IPS-15b (cell line): ENCODE measurements at regions not wholly inside any gene's neighbourhood (a gene's known extent, or its start where the extent isn't known, plus 50 kb on each side); places are given as distances from the start of the nearest gene placed in this dataset.

Experiments
- H3K27me3 ChIP-seq: one replicate; pipeline ENCODE4 v1.6.1; 2013; ENCODE audit warnings: low read length; ENCODE audit not compliant: control insufficient read depth, insufficient read depth
- H3K36me3 ChIP-seq: one replicate; pipeline ENCODE4 v1.6.1; 2013; ENCODE audit warnings: low read length; ENCODE audit not compliant: control insufficient read depth, insufficient read depth
- H3K4me1 ChIP-seq: one replicate; pipeline ENCODE4 v1.6.1; 2013; ENCODE audit warnings: mild to moderate bottlenecking, low read length; ENCODE audit not compliant: control insufficient read depth, insufficient read depth
- H3K4me3 ChIP-seq: one replicate; pipeline ENCODE4 v1.5.1; 2013; ENCODE audit warnings: low read depth, low read length
- H3K9ac ChIP-seq: one replicate; pipeline ENCODE4 v1.6.1; 2013; ENCODE audit warnings: low read depth, mild to moderate bottlenecking, low read length
- H3K9me3 ChIP-seq: one replicate; pipeline ENCODE4 v1.6.1; 2013; ENCODE audit warnings: mild to moderate bottlenecking, low read length; ENCODE audit not compliant: control insufficient read depth, insufficient read depth

- Histone ChIP-seq H3K27me3 (no peaks in the 10 kb centered on the region), H3K4me3 (no peak overlapping the region), H3K9me3 (no peaks in the 10 kb centered on the region), H3K9ac (no peak overlapping the region), H3K36me3 (no peaks in the 10 kb centered on the region), H3K4me1 (no peaks in the 10 kb centered on the region)
Observed at GRCh38 chr2:21356086-21356856, 232.5 kb downstream of the TDRD15 start.

GRCh38 chr2:21356857-21357255 lies 233.1 kb downstream of the TDRD15 start:
- Histone ChIP-seq H3K4me3 (no peak overlapping the region), H3K9ac (no peak overlapping the region), H3K4me1 (no peaks in the 10 kb centered on the region), H3K9me3 (no peaks in the 10 kb centered on the region), H3K27me3 (no peaks in the 10 kb centered on the region), H3K36me3 (no peaks in the 10 kb centered on the region)

GRCh38 chr2:21358976-21359375 lies 235.2 kb downstream of the TDRD15 start:
- Histone ChIP-seq H3K4me1 (no peaks in the 10 kb centered on the region), H3K4me3 (no peak overlapping the region), H3K27me3 (no peaks in the 10 kb centered on the region), H3K9ac (no peak overlapping the region), H3K9me3 (no peaks in the 10 kb centered on the region), H3K36me3 (no peaks in the 10 kb centered on the region)

- Histone ChIP-seq H3K36me3 (no peaks in the 10 kb centered on the region), H3K9me3 (no peaks in the 10 kb centered on the region), H3K27me3 (no peaks in the 10 kb centered on the region), H3K9ac (no peak overlapping the region), H3K4me3 (no peak overlapping the region), H3K4me1 (no peaks in the 10 kb centered on the region)
Observed at GRCh38 chr2:21361384-21361783, 237.6 kb downstream of the TDRD15 start.

GRCh38 chr2:21361957-21362486 lies 238.3 kb downstream of the TDRD15 start:
- H3K9ac ChIP-seq = no peak overlapping the region
- no peak overlapping the region for H3K4me3 ChIP-seq
- no peaks in the 10 kb centered on the region for H3K27me3 ChIP-seq
- H3K4me1 ChIP-seq = no peaks in the 10 kb centered on the region
- no peaks in the 10 kb centered on the region for H3K36me3 ChIP-seq
- H3K9me3 ChIP-seq = no peaks in the 10 kb centered on the region

GRCh38 chr2:21363364-21363763 lies 239.6 kb downstream of the TDRD15 start:
- H3K27me3 ChIP-seq = no peaks in the 10 kb centered on the region
- H3K9ac ChIP-seq = no peak overlapping the region
- no peaks in the 10 kb centered on the region for H3K36me3 ChIP-seq
- H3K4me3 ChIP-seq = no peak overlapping the region
- no peaks in the 10 kb centered on the region for H3K9me3 ChIP-seq
- no peaks in the 10 kb centered on the region for H3K4me1 ChIP-seq

GRCh38 chr2:21367421-21367820 lies 243.7 kb downstream of the TDRD15 start:
- Histone ChIP-seq H3K36me3 (no peaks in the 10 kb centered on the region), H3K4me3 (no peak overlapping the region), H3K27me3 (no peaks in the 10 kb centered on the region), H3K4me1 (no peaks in the 10 kb centered on the region), H3K9ac (no peak overlapping the region), H3K9me3 (no peaks in the 10 kb centered on the region)

GRCh38 chr2:21369787-21370186 lies 246.0 kb downstream of the TDRD15 start:
- no peak overlapping the region for H3K4me3 ChIP-seq
- H3K27me3 ChIP-seq = no peaks in the 10 kb centered on the region
- no peaks in the 10 kb centered on the region for H3K36me3 ChIP-seq
- no peak overlapping the region for H3K9ac ChIP-seq
- no peaks in the 10 kb centered on the region for H3K9me3 ChIP-seq
- H3K4me1 ChIP-seq = no peaks in the 10 kb centered on the region

GRCh38 chr2:21371499-21372003 lies 247.8 kb downstream of the TDRD15 start:
- no peaks in the 10 kb centered on the region for H3K4me1 ChIP-seq
- no peak overlapping the region for H3K9ac ChIP-seq
- H3K9me3 ChIP-seq = no peaks in the 10 kb centered on the region
- H3K36me3 ChIP-seq = no peaks in the 10 kb centered on the region
- H3K4me3 ChIP-seq = no peak overlapping the region
- no peaks in the 10 kb centered on the region for H3K27me3 ChIP-seq

GRCh38 chr2:21372654-21373053 lies 248.9 kb downstream of the TDRD15 start:
- Histone ChIP-seq H3K27me3 (no peaks in the 10 kb centered on the region), H3K4me1 (no peaks in the 10 kb centered on the region), H3K9ac (no peak overlapping the region), H3K36me3 (no peaks in the 10 kb centered on the region), H3K4me3 (no peak overlapping the region), H3K9me3 (no peaks in the 10 kb centered on the region)

- Histone ChIP-seq H3K36me3 (no peaks in the 10 kb centered on the region), H3K27me3 (no peaks in the 10 kb centered on the region), H3K9ac (no peak overlapping the region), H3K4me1 (no peaks in the 10 kb centered on the region), H3K9me3 (no peaks in the 10 kb centered on the region), H3K4me3 (no peak overlapping the region)
Observed at GRCh38 chr2:21376864-21377263, 253.1 kb downstream of the TDRD15 start.

- H3K4me1 ChIP-seq = no peaks in the 10 kb centered on the region
- H3K36me3 ChIP-seq = no peaks in the 10 kb centered on the region
- H3K27me3 ChIP-seq = no peaks in the 10 kb centered on the region
- no peak overlapping the region for H3K4me3 ChIP-seq
- no peak overlapping the region for H3K9ac ChIP-seq
- no peaks in the 10 kb centered on the region for H3K9me3 ChIP-seq
Observed at GRCh38 chr2:21379140-21379539, 255.4 kb downstream of the TDRD15 start.
